Body of pancreas (tissue), 4 donors: ENCODE measurements at regions not wholly inside any gene's neighbourhood (a gene's known extent, or its start where the extent isn't known, plus 50 kb on each side); places are given as distances from the start of the nearest gene placed in this dataset.

Experiments used
- POLR2A ChIP-seq, 3 donors: fragments of 450-650 bp; IDR thresholded peaks; one replicate each; pipeline ENCODE4 v1.6.1; 2016; ENCODE audit warnings: antibody characterized with exemption in 3 of 3, mild to moderate bottlenecking in 2 of 3
- TF ChIP-seq, protein P1 (sequence below), 7 experiments: fragments of 450-650 bp in 4 of 7; fragments of 200-600 bp in 3 of 7; sonication (generic) in 3 of 7; IDR thresholded peaks; one replicate each; pipeline ENCODE4 v1.5.1; 2016 to 2019; ENCODE audit warnings: antibody characterized with exemption in 7 of 7

DNA sequence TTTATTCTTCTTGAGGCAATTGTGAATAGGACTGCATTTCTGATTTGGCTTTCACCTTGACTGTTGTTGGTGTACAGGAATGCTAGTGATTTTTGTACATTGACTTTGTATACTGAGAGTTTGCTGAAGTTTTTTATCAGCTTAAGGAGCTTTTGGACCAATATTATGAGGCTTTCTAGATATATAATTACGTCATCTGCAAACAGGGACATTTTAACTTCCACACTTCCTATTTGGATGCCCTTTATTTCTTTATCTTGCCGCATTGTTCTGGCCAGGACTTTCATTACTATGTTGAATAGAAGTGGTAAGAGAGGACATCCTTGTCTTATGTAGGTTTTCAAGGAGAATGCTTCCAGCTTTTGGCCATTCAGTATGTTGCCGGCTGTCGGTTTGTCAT lies 425.4 kb upstream of the CHAC2 start:
- TF ChIP-seq, protein P1, sequence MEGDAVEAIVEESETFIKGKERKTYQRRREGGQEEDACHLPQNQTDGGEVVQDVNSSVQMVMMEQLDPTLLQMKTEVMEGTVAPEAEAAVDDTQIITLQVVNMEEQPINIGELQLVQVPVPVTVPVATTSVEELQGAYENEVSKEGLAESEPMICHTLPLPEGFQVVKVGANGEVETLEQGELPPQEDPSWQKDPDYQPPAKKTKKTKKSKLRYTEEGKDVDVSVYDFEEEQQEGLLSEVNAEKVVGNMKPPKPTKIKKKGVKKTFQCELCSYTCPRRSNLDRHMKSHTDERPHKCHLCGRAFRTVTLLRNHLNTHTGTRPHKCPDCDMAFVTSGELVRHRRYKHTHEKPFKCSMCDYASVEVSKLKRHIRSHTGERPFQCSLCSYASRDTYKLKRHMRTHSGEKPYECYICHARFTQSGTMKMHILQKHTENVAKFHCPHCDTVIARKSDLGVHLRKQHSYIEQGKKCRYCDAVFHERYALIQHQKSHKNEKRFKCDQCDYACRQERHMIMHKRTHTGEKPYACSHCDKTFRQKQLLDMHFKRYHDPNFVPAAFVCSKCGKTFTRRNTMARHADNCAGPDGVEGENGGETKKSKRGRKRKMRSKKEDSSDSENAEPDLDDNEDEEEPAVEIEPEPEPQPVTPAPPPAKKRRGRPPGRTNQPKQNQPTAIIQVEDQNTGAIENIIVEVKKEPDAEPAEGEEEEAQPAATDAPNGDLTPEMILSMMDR (IDR thresholded peaks at IDR 0.05): no peak
- no peak for TF ChIP-seq POLR2A (IDR thresholded peaks at IDR 0.05)
